D341Med (cell line): ENCODE measurements at regions not wholly inside any gene's neighbourhood (a gene's known extent, or its start where the extent isn't known, plus 50 kb on each side); places are given as distances from the start of the nearest gene placed in this dataset.
"Not testable (repeated sequence)": the region's sequence is repeated elsewhere in the genome, so short reads cannot be mapped to it uniquely, and the experiment has no call there.

ENCODE experiments used
- DNase-seq: peaks from one replicate; pipeline ENCODE4 v3.0.0; 2012; ENCODE audit warnings: low spot score

DNA sequence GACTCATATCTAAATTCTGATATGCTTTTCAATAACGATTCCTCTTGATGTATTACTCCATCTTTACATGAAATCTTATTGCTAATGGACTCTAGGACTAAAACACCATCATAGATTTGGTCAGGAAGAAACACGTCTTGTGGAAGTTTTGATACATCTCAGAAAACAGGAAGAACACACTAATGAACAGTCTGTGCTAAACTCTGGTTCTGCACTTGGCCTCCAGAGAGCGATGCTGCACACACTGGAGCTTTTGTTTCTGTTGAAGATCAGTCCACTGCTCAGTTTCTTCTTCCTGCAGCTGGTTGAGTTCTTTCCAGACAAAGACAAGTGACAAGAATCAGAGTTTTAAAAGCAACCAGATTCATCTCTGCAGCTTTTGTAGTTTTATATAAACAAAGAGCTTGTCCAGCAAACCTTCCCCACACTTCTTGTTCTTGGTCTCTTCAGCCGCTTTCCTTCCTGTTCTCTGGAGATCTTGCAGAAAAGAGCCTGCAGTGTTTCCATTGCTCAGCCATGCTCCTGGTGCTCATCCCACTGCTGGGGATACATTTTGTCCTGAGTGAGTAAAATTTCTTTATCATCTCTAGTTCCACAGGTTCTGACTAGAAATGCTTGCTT is 229.1 kb upstream of the OR4E1 start:
- no peak for DNase-seq

GRCh38 chr14:21894898-21895194 is 221.2 kb upstream of the OR4E1 start:
- DNase-seq = not testable (repeated sequence)

DNA sequence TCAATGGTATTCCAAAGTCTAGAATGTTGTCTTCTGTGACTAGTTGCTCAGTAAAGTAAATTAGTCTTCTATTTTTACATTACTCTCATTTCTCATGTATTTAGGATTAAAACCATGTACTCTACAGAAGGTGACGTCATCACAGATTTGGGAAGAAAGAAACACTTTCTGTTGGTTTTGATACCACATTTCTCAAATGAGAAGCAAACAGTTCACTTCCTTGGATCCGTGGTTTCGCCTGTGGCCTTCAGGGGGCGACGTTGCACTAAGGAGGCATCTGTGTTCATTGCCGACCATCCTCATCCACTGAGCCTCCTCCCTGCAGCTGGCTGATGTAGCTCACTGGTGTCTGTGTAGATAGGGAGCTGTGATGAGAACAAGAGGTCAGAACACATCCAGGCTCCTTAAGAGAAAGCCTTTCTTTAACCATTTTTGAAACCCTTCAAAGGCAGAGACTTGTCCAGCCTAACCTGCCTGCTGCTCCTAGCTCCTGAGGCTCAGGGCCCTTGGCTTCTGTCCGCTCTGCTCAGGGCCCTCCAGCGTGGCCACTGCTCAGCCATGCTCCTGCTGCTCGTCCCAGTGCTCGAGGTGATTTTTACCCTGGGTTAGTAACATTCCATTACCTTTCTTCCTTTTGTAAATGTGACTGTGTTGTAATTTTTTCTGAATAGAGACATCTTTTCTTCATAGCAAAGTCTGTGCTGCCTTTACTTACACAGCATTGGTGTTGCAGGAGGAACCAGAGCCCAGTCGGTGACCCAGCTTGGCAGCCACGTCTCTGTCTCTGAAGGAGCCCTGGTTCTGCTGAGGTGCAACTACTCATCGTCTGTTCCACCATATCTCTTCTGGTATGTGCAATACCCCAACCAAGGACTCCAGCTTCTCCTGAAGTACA is 220.6 kb upstream of the OR4E1 start:
- DNase-seq = no peak

DNA sequence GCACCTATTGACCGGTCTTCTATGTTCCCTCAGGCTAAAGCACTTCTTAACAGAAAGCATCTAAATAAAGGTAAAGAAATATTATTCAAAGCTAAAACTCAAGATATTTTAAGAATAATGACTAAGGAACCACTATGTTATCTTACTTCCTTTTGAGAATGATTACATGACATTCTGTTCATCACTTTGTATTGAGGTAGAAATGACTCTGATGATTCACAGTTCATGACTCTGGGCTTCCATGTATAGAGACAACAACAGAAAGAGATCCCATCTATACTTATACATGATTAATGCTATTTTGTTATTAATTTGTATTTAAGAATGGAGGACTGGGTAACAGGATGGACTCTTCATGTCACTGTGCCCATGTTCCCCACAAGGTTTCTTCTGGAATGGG is 218.3 kb upstream of the OR4E1 start:
- no peak for DNase-seq

DNA sequence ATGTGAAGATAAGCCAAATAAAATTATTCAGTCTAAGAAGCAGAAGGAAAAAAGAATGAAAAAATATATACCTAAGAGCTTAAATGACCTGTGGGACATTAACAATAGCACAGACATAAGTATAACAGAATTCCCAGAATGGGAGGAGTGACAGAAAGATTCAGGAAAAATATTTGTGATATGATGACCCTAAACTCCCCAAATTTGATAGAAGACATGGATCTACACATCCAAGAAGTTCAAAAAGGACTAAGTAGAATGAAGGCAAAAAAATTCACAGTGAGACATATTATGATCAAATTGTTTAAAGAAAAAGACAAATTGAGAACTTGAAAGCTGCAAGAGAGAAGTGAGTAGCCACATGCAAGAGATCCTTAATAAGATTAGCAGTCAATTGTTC is 211.4 kb upstream of the OR4E1 start:
- DNase-seq = no peak

- DNase-seq = no peak
Observed at GRCh38 chr14:21882226-21882625, 208.6 kb upstream of the OR4E1 start.

GRCh38 chr14:21880918-21881317 is 207.3 kb upstream of the OR4E1 start:
- no peak for DNase-seq

DNA sequence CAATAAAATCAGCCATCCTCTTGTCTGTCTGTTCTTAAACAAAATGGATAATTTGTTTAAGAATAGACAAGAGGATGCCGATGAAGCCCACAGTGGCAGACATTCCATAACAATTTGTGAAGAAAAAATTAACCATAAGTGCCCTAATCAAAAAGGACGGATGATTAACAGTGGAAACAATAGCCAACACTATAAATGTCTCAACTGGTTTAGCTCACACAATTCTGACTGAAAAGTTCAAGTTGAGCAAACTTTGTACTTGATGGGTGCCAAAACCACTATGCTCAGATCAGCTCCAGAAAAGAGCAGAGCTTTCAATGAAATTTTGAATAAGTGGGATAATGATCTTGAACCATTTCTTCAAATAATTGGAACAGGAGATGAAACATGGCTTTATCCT is 202.2 kb upstream of the OR4E1 start:
- DNase-seq = no peak

DNA sequence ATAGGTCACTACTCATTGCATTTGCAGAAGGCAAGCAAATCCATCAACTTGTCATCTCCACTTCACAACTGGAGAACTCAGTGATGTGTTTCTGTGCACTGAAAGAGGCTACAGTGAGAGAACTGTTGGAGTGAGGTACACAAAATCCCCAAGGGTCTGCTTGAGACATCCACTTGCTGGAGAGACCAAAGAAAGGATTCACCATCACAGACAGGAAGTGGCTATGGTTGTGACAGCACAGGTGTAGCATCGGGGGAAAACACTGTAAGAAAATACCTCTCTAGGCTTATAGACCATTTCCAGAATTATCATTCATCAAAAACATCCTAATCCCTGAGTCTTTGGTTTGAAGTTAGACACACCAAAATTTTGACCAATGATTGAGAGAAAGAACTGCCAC is 201.3 kb upstream of the OR4E1 start:
- DNase-seq = no peak

GRCh38 chr14:21874167-21874566 is 200.5 kb upstream of the OR4E1 start:
- DNase-seq = no peak

DNA sequence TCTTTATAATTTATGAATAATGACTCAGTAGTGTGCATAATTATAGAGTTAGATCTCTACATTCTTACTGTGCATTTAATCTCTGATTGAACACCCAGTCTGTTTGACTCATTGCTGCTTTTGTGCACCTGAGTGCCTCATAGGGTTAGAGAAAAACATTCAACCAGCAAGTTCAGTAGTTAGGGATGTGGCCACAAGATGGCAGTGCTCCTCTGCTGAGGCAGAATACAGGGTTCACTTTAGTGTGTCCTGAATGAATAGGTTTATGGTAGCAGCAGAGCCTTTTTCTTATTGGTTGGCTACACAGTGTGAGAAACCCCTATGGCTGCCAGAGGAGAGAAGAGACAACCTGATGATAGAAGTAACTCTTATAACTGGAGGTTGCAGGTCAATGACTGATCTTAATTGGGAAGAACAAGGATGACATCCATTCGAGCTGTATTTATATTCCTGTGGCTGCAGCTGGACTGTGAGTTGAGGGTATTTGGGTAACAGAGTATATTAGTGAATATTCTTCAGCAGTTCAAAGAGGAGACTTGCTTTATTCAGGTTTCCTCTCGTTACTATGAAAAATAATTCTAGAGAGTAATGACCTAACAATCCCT is 194.9 kb upstream of the OR4E1 start:
- peak; percentile 60 for DNase-seq

- DNase-seq = no peak
Observed at GRCh38 chr14:21867541-21867940, 193.9 kb upstream of the OR4E1 start.

DNA sequence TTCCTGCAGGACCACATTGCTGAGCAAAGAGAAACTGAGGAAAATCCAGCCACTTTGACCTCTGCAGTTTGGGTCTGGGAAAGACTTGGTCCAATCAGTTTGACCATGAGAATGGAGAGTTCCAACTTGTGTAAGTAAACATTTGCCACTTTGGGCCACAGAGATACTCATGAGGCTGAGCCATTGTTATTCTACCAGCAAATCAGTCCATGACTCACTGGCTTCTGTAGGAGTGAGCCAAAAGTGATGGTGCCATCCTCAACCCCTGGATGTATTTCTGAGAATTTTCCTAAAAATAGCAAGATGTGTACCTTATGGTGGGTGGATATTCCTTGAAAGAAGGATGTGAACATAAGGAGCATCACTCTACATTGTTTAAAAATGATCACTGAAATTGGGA is 192.9 kb upstream of the OR4E1 start:
- no peak for DNase-seq

DNA sequence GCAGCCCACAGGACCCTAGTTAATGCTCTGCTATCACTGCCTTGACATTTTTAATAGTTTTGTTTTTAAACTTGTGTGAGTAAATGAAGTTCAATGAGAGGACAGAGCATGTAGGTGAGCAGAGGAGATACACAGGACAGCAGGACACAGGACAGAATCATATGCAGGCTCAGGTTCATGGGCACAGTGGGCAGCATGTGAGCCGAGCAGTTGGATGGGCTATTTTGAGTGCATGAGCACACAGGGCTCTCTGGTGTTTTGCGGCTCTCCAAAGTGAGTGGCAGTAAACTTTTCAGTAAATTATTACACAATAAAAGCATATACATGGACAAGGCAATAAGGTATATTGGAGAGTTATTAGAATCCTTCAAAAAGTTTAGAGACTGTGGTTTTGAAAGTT is 189.7 kb upstream of the OR4E1 start:
- DNase-seq = no peak

- no peak for DNase-seq
Observed at GRCh38 chr14:21861153-21861552, 187.5 kb upstream of the OR4E1 start.

- DNase-seq = no peak
Observed at GRCh38 chr14:21860172-21860571, 186.6 kb upstream of the OR4E1 start.

- no peak for DNase-seq
Observed at GRCh38 chr14:21852775-21853174, 179.2 kb upstream of the OR4E1 start.

GRCh38 chr14:21852061-21852664 is 178.5 kb upstream of the OR4E1 start:
- DNase-seq = peak; percentile 46

DNA sequence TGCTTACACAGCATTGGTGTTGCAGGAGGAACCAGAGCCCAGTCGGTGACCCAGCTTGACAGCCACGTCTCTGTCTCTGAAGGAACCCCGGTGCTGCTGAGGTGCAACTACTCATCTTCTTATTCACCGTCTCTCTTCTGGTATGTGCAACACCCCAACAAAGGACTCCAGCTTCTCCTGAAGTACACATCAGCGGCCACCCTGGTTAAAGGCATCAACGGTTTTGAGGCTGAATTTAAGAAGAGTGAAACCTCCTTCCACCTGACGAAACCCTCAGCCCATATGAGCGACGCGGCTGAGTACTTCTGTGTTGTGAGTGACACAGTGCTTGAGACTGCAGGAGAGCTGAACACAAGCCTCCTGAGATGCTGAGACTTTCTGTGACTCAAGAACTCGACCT is 173.3 kb upstream of the OR4E1 start:
- DNase-seq = not testable (repeated sequence)

GRCh38 chr14:21846227-21846885 is 172.7 kb upstream of the OR4E1 start:
- DNase-seq = no peak

- DNase-seq = no peak
Observed at GRCh38 chr14:21840765-21841164, 167.1 kb upstream of the OR4E1 start.

GRCh38 chr14:21833836-21834235 is 160.2 kb upstream of the OR4E1 start:
- no peak for DNase-seq

- no peak for DNase-seq
Observed at GRCh38 chr14:21825845-21826244, 152.2 kb upstream of the OR4E1 start.
